Endothelial cell of umbilical vein (primary cell): ENCODE measurements at regions not wholly inside any gene's neighbourhood (a gene's known extent, or its start where the extent isn't known, plus 50 kb on each side); places are given as distances from the start of the nearest gene placed in this dataset.

Experiments
- BruUV-seq: library from RNA; stranded (reverse); fragments of 400-500 nt; replicated peaks from 2 replicates; lab custom pipeline; 2021; lab: Mats Ljungman, UMichigan
- CTCF ChIA-PET: fragments of 300-600, 350-600 bp; sonication (Branson Sonifier 250); formaldehyde crosslinking; loops from one replicate; lab custom pipeline; 2021; ENCODE audit warnings: antibody characterized with exemption, inconsistent platforms; lab: Charles Lee
- POLR2A ChIA-PET: fragments of 300-600, 350-600 bp; sonication (Branson Sonifier 250); formaldehyde crosslinking; loops from one replicate; lab custom pipeline; 2021; ENCODE audit warnings: antibody characterized with exemption, inconsistent platforms; lab: Charles Lee
- DNase-seq: peaks from one replicate; pipeline ENCODE4 v3.0.0-alpha.2; 2011; ENCODE audit warnings: low read depth, low spot score
- FAIRE-seq: peaks from 2 replicates; lab custom pipeline; 2011; peaks lifted over from hg19 to GRCh38; lab: Jason Lieb, UNC
- H2AFZ ChIP-seq: 2 replicates; pipeline ENCODE4 v1.6.0; 2012; ENCODE audit warnings: low read depth, low read length, control low read depth, inconsistent platforms
- H3K27ac ChIP-seq: 2 replicates; pipeline ENCODE4 v1.5.1; 2011; ENCODE audit warnings: low read depth, mild to moderate bottlenecking, control low read depth, low read length, moderate library complexity; ENCODE audit not compliant: insufficient read depth
- H3K27me3 ChIP-seq, 2 experiments: 2 replicates each; pipeline versions ENCODE4 v1.6.0 to v1.6.1; 2011; ENCODE audit warnings: low read length in 2 of 2, mixed read lengths in 1 of 2; ENCODE audit not compliant: control insufficient read depth in 2 of 2, insufficient read depth in 2 of 2
- H3K36me3 ChIP-seq, 2 experiments: 2 replicates in 1 of 2; 3 replicates in 1 of 2; pipeline ENCODE4 v1.5.1; 2011; ENCODE audit warnings: low read length in 2 of 2, mild to moderate bottlenecking in 1 of 2, moderate library complexity in 1 of 2; ENCODE audit not compliant: control insufficient read depth in 2 of 2, insufficient read depth in 2 of 2; ENCODE audit errors: extremely low read depth in 1 of 2
- H3K4me1 ChIP-seq: 3 replicates; pipeline ENCODE4 v1.5.1; 2011; ENCODE audit warnings: mild to moderate bottlenecking, low read length; ENCODE audit not compliant: control insufficient read depth, insufficient read depth; ENCODE audit errors: extremely low read depth
- H3K4me2 ChIP-seq: 2 replicates; pipeline ENCODE4 v1.6.1; 2011; ENCODE audit warnings: low read length, control low read depth, mixed read lengths; ENCODE audit not compliant: insufficient read depth
- H3K4me3 ChIP-seq, 3 experiments: fragments of 200-600 bp in 1 of 3; sonication (generic), shearing (Covaris generic) in 1 of 3; replicated peaks in 1 of 3; 2 replicates each; pipeline ENCODE4 v1.5.1; 2011 to 2016; ENCODE audit warnings: control low read depth in 3 of 3, low read length in 3 of 3, mild to moderate bottlenecking in 2 of 3, inconsistent platforms in 1 of 3, low read depth in 1 of 3, moderate library complexity in 1 of 3; ENCODE audit not compliant: insufficient read depth in 1 of 3
- H3K79me2 ChIP-seq: 2 replicates; pipeline ENCODE4 v1.6.0; 2012; ENCODE audit warnings: low read length, inconsistent platforms; ENCODE audit not compliant: control insufficient read depth, insufficient read depth
- H3K9ac ChIP-seq: replicated peaks from 2 replicates; pipeline ENCODE3; 2011; ENCODE audit warnings: low read length, control low read depth; ENCODE audit not compliant: insufficient read depth; ENCODE audit errors: extremely low read depth
- H3K9me1 ChIP-seq: replicated peaks from 3 replicates; pipeline ENCODE4 v1.6.0; 2011; ENCODE audit warnings: mild to moderate bottlenecking, low read length; ENCODE audit not compliant: control insufficient read depth, insufficient read depth; ENCODE audit errors: extremely low read depth
- H3K9me3 ChIP-seq: replicated peaks from 2 replicates; pipeline ENCODE4 v1.5.1; 2012; ENCODE audit warnings: low read length, inconsistent platforms; ENCODE audit not compliant: control insufficient read depth, insufficient read depth
- H4K20me1 ChIP-seq: replicated peaks from 2 replicates; pipeline ENCODE3; 2011; ENCODE audit warnings: mild to moderate bottlenecking, low read length; ENCODE audit not compliant: control insufficient read depth, insufficient read depth; ENCODE audit errors: extremely low read depth
- EZH2 ChIP-seq: IDR thresholded peaks from 2 replicates; pipeline ENCODE4 v1.6.1; 2012; ENCODE audit warnings: borderline replicate concordance, low read depth, mild to moderate bottlenecking, moderate library complexity, low read length, inconsistent platforms; ENCODE audit not compliant: severe bottlenecking
- FOS ChIP-seq: IDR thresholded peaks from 2 replicates; pipeline ENCODE4 v1.6.1; 2011; ENCODE audit warnings: mild to moderate bottlenecking, low read length, moderate library complexity, borderline replicate concordance; ENCODE audit not compliant: insufficient read depth
- GATA2 ChIP-seq: IDR thresholded peaks from 2 replicates; pipeline ENCODE4 v1.7.0; 2011; ENCODE audit warnings: low read depth, mild to moderate bottlenecking, moderate library complexity, mixed read lengths, low read length; ENCODE audit not compliant: insufficient read length, insufficient read depth
- JUN ChIP-seq: IDR thresholded peaks from 2 replicates; pipeline ENCODE4 v1.6.1; 2011; ENCODE audit warnings: borderline replicate concordance, low read depth; ENCODE audit not compliant: insufficient read length, insufficient read depth
- MYC ChIP-seq: IDR thresholded peaks from one replicate; pipeline ENCODE4 v1.6.1; 2011; ENCODE audit warnings: mild to moderate bottlenecking, low read depth, low read length
- POLR2A ChIP-seq: IDR thresholded peaks from 2 replicates; pipeline ENCODE4 v1.6.1; 2012; ENCODE audit warnings: low read depth, mild to moderate bottlenecking, control low read depth, low read length
- POLR2AphosphoS5 ChIP-seq: IDR thresholded peaks from 2 replicates; pipeline ENCODE4 v1.6.1; 2012; ENCODE audit warnings: low read depth, mild to moderate bottlenecking, control low read depth, low read length, moderate library complexity; ENCODE audit not compliant: insufficient read depth
- dilution Hi-C: fragments of 300-500 bp; cut with MboI; formaldehyde crosslinking; loops from one replicate; pipeline ENCODE4 v1.15.0; 2019; ENCODE audit warnings: low sequenced_read_pairs; ENCODE audit not compliant: extremely low pct_ligation_motif_present
- intact Hi-C: fragments of 100-400 bp; cut with micrococcal nuclease; formaldehyde crosslinking; loops from one replicate; pipeline ENCODE4 v1.10.0; 2022
- TF ChIP-seq, protein P1 (sequence below), 2 donors: IDR thresholded peaks; 1 replicate in 1 of 2; 2 replicates in 1 of 2; pipeline ENCODE4 v1.5.1; 2011; ENCODE audit warnings: low read length in 2 of 2, mild to moderate bottlenecking in 2 of 2, moderate library complexity in 2 of 2, control low read depth in 1 of 2, inconsistent platforms in 1 of 2, low read depth in 1 of 2; ENCODE audit not compliant: insufficient read depth in 1 of 2; ENCODE audit errors: extremely low read depth in 1 of 2
- TF ChIP-seq, protein P2 (sequence below): IDR thresholded peaks from 2 replicates; pipeline ENCODE4 v1.6.1; 2011; ENCODE audit not compliant: insufficient read depth, insufficient read length

DNA sequence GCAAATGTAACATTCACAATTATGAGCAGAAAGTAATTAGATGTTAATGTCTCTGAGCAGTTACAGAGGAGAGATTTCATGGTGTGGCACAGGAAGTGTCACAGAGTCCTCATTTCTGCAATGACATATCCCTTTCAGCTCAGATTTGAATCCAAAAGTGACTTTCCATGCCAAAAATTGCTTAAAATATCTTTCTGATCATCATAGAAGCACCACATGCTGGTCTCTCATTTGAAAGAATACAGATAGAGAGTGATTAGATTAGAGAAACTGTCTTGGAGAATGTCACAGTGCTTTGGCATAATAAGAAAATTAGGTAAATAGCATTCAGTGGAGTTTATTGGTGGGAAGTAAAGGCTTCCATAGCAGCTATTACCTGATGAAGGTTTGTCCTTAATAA lies 383.4 kb upstream of the CDH2 start:
- FAIRE-seq: no peak
- dilution Hi-C loops: no loop called here
- H3K9ac ChIP-seq: no peak overlapping the region
- no peaks in the 10 kb centered on the region for H3K4me1 ChIP-seq
- intact Hi-C loops: no loop called here
- no peaks in the 10 kb centered on the region for H3K36me3 ChIP-seq
- no peak overlapping the region for H3K27ac ChIP-seq
- POLR2A ChIA-PET: no interaction called here
- H3K27me3 ChIP-seq: no peaks in the 10 kb centered on the region
- no peaks in the 10 kb centered on the region for H4K20me1 ChIP-seq
- no TSS peak for BruUV-seq
- DNase-seq: no peak
- no peak overlapping the region for H3K4me2 ChIP-seq
- TF ChIP-seq JUN (no peak), POLR2A (no peak), MYC (no peak), GATA2 (no peak), EZH2 (no peak), FOS (no peak), POLR2AphosphoS5 (no peak)
- TF ChIP-seq, protein P1, sequence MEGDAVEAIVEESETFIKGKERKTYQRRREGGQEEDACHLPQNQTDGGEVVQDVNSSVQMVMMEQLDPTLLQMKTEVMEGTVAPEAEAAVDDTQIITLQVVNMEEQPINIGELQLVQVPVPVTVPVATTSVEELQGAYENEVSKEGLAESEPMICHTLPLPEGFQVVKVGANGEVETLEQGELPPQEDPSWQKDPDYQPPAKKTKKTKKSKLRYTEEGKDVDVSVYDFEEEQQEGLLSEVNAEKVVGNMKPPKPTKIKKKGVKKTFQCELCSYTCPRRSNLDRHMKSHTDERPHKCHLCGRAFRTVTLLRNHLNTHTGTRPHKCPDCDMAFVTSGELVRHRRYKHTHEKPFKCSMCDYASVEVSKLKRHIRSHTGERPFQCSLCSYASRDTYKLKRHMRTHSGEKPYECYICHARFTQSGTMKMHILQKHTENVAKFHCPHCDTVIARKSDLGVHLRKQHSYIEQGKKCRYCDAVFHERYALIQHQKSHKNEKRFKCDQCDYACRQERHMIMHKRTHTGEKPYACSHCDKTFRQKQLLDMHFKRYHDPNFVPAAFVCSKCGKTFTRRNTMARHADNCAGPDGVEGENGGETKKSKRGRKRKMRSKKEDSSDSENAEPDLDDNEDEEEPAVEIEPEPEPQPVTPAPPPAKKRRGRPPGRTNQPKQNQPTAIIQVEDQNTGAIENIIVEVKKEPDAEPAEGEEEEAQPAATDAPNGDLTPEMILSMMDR (IDR thresholded peaks at IDR 0.05; ENCODE audit: extremely low read depth in 1 of 2, insufficient read depth in 1 of 2, low read depth in 1 of 2, low read length in 2 of 2): no peak
- TF ChIP-seq, protein P2, sequence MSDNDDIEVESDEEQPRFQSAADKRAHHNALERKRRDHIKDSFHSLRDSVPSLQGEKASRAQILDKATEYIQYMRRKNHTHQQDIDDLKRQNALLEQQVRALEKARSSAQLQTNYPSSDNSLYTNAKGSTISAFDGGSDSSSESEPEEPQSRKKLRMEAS: no peak
- no peak overlapping the region for H2AFZ ChIP-seq
- no peaks in the 10 kb centered on the region for H3K79me2 ChIP-seq
- no peaks in the 10 kb centered on the region for H3K9me3 ChIP-seq
- no peak overlapping the region for H3K4me3 ChIP-seq
- H3K9me1 ChIP-seq: no peaks in the 10 kb centered on the region
- CTCF ChIA-PET: no interaction called here
